ENCODE measurements at regions not wholly inside any gene's neighbourhood (a gene's known extent, or its start where the extent isn't known, plus 50 kb on each side); places are given as distances from the start of the nearest gene placed in this dataset.

GRCh38 chr18:55095584-55095983 lies 136.3 kb upstream of the CCDC68 start:
- no peaks in the 10 kb centered on the region for H3K27me3 ChIP-seq (ENCODE audit: insufficient read depth)
- no peaks in the 10 kb centered on the region for H3K36me3 ChIP-seq (ENCODE audit: insufficient read depth)
- no peak overlapping the region for H2AFZ ChIP-seq
- Mint-ChIP-seq H3K4me3 (no peak overlapping the region), H3K4me1 (peaks cover 9% of the 10 kb centered on the region), H3K27ac (no peak overlapping the region), H3K27me3 (ENCODE audit: insufficient read depth, low read depth, poor library complexity) (no peaks in the 10 kb centered on the region), H3K36me3 (ENCODE audit: low read depth) (no peaks in the 10 kb centered on the region), H3K9me3 (no peaks in the 10 kb centered on the region)
- H3K27ac ChIP-seq (ENCODE audit: low read depth), result no peak overlapping the region
- no peak for ATAC-seq
- H3K4me1 ChIP-seq (ENCODE audit: insufficient read depth), result no peaks in the 10 kb centered on the region
- no peaks in the 10 kb centered on the region for H3K79me2 ChIP-seq (replicated peaks; ENCODE audit: insufficient read depth)
- H4K20me1 ChIP-seq (replicated peaks; ENCODE audit: insufficient read depth), result no peaks in the 10 kb centered on the region
- TF ChIP-seq EZH2 (IDR thresholded peaks at IDR 0.05; ENCODE audit: low read depth, unreplicated experiment) (no peak), STAT1 (IDR thresholded peaks at IDR 0.05; ENCODE audit: unreplicated experiment) (no peak), NANOG (IDR thresholded peaks at IDR 0.05; ENCODE audit: borderline replicate concordance) (no peak), REST (IDR thresholded peaks at IDR 0.05; ENCODE audit: unreplicated experiment) (no peak), CREB1 (CRISPR knock-in tag; IDR thresholded peaks at IDR 0.05; ENCODE audit: low read depth) (no peak), ZNF114 (CRISPR knock-in tag; IDR thresholded peaks at IDR 0.05) (no peak), ZNF462 (CRISPR knock-in tag; IDR thresholded peaks at IDR 0.05) (no peak), ZNF331 (CRISPR knock-in tag; IDR thresholded peaks at IDR 0.05; ENCODE audit: low read depth) (no peak), POLR2AphosphoS5 (IDR thresholded peaks at IDR 0.05; ENCODE audit: low read depth) (no peak)
- H3K9me2 ChIP-seq (ENCODE audit: insufficient read depth), result peaks cover 2% of the 10 kb centered on the region; the same call in 1 of the 2 replicates
- no peak overlapping the region for H3K4me3 ChIP-seq
- DNase-seq (ENCODE audit: low spot score), result no peak
- H3K4me2 ChIP-seq, result no peak overlapping the region
- no peaks in the 10 kb centered on the region for H3F3A ChIP-seq (replicated peaks; ENCODE audit: low read depth)
